GM10266 (cell line): ENCODE measurements at regions not wholly inside any gene's neighbourhood (a gene's known extent, or its start where the extent isn't known, plus 50 kb on each side); places are given as distances from the start of the nearest gene placed in this dataset.

ENCODE experiments used
- DNase-seq: peaks from one replicate; pipeline ENCODE4 v3.0.0; 2012; ENCODE audit errors: extremely low spot score
- TF ChIP-seq, protein P1 (sequence below): IDR thresholded peaks from 2 replicates; pipeline ENCODE4 v1.5.1; 2012; ENCODE audit warnings: mild to moderate bottlenecking, low read depth; ENCODE audit not compliant: control insufficient read depth, insufficient read depth; ENCODE audit errors: missing control alignments

DNA sequence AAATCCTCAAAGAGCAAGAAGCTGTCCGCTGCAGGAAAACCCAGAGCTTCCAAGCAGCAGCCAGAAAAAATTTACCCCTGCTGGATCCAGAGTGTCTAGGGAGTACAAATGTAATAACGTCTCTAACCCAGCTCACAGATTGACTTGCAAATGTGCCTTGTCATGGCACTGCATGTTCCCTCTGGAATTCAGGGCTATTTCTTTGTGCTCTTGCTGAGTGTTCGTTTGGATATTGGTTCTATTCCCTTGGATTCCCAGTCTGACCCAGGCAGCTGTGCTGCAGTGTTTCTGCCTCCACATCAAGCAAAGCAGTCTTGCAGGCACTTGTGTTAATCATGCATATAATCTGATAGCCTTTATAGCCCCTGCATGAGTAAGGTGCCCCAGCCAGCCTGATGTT lies 209.9 kb upstream of the GHITM start:
- DNase-seq: no peak
- TF ChIP-seq, protein P1, sequence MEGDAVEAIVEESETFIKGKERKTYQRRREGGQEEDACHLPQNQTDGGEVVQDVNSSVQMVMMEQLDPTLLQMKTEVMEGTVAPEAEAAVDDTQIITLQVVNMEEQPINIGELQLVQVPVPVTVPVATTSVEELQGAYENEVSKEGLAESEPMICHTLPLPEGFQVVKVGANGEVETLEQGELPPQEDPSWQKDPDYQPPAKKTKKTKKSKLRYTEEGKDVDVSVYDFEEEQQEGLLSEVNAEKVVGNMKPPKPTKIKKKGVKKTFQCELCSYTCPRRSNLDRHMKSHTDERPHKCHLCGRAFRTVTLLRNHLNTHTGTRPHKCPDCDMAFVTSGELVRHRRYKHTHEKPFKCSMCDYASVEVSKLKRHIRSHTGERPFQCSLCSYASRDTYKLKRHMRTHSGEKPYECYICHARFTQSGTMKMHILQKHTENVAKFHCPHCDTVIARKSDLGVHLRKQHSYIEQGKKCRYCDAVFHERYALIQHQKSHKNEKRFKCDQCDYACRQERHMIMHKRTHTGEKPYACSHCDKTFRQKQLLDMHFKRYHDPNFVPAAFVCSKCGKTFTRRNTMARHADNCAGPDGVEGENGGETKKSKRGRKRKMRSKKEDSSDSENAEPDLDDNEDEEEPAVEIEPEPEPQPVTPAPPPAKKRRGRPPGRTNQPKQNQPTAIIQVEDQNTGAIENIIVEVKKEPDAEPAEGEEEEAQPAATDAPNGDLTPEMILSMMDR: no peak

DNA sequence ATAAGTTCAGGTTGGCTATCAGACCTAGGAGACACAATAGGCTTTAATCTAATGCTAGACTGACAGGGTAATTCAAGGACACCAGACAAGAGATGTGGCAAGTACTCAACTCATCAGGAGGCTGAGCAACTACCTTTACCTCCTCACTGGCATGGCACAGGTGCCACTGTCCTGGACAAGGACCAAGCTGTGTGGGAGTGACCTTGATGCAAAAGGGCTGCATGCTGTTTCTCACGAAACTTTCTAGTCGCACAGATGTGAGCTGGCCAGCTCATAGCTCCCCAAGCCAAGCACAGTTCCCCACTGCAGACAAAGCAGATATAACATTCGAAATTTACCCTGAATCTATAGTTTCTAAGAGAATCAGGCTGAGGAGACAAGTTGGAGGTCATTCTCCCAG lies 207.6 kb upstream of the GHITM start:
- TF ChIP-seq, protein P1: no peak
- no peak for DNase-seq

DNA sequence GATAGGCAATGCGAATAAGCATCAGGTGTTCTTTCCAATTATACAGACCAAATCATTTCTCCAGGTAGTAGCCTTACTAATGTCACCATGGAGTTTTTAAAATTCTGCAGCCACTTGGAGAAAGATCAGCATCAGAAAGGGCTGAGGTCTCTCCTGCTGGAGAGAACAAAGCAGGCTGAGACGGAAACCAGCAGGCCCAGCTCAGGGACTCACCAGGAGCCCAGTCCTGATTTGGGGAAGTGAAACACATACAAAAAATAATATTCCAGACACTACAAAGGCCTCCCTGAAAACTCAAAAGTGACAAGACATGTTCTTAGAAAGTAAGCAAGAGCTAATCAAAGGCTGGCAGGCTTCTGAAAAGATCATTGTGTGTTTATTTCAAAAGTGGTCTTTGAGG lies 207.1 kb upstream of the GHITM start:
- TF ChIP-seq, protein P1: no peak
- DNase-seq: no peak

GRCh38 chr10:83934062-83934461 lies 205.2 kb upstream of the GHITM start:
- TF ChIP-seq, protein P1: no peak
- no peak for DNase-seq

GRCh38 chr10:83934641-83935338 lies 204.5 kb upstream of the GHITM start:
- DNase-seq: no peak
- TF ChIP-seq, protein P1: no peak

DNA sequence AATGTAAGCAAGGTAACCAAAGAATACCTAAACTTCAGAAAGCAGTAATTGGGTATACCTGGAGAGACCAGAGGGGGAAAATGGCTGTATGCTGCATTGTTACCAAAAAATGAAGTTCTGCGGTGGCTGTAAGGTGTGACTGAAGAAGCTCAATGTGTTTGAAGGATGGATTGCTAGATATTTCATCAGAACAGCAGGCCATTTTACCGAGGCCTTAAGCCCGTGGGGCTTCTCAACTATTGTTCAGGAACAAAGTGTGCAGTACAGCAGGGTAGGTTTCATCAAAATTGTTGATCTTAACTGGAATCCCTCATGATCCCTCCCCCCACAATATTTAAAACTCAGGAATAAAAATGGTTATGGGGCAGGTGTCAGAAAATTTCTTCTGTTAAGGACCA lies 204.0 kb upstream of the GHITM start:
- no peak for DNase-seq
- TF ChIP-seq, protein P1: no peak

- TF ChIP-seq, protein P1: no peak
- DNase-seq: no peak
Measured at GRCh38 chr10:83935911-83936310, 203.4 kb upstream of the GHITM start.
